ENCODE measurements at regions not wholly inside any gene's neighbourhood (a gene's known extent, or its start where the extent isn't known, plus 50 kb on each side); places are given as distances from the start of the nearest gene placed in this dataset.

DNA sequence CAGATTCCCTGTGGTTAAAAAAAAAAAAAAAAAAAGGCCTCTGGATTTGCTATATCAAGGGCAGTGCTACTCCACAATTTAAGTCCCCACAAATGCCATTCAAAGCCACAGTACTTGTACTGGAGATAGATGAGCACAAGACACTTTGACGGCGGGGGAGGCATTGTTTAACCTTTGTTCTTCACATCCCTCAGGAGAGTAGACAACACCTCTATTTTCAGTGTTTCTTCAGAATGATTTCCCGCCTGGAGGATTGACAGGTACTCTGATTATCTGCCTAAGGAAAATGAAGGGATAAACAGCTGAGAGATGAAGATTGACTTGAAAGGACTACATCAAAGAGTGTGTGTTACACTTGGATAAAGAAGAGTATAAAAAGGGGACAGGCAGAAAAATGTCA lies 58.7 kb downstream of the OTOL1 start:
- TF ChIP-seq ZNF155 (tag by site-specific recombination; IDR thresholded peaks at IDR 0.05) (no peak), ZFP69B (tag by site-specific recombination; IDR thresholded peaks at IDR 0.05) (no peak)
- ChIA-PET CTCF (no interaction called here), POLR2A (no interaction called here)
- no peak overlapping the region for H3K4me3 ChIP-seq (ENCODE audit: low read depth, low read length)
- H3K4me1 ChIP-seq (ENCODE audit: control insufficient read depth, insufficient read depth, low read length), result no peaks in the 10 kb centered on the region
- H3K9me3 ChIP-seq (ENCODE audit: control insufficient read depth, insufficient read depth, low read depth, low read length), result no peaks in the 10 kb centered on the region
- H3K36me3 ChIP-seq (ENCODE audit: control insufficient read depth in 2 of 2, insufficient read depth in 1 of 2, low read length in 2 of 2), result no peaks in the 10 kb centered on the region
- no peak overlapping the region for H3K27ac ChIP-seq (ENCODE audit: extremely low read depth, low read depth, low read length)

- POLR2A ChIA-PET, result no interaction called here
Observed at GRCh38 chr3:161556533-161556932, 59.9 kb downstream of the OTOL1 start.

More at GRCh38 chr3:161556533-161556932, 59.9 kb downstream of the OTOL1 start:
- CTCF ChIA-PET, result no interaction called here
- H3K9me3 ChIP-seq (ENCODE audit: control insufficient read depth, insufficient read depth, low read depth, low read length), result no peaks in the 10 kb centered on the region
- TF ChIP-seq ZNF19 (tag by site-specific recombination; IDR thresholded peaks at IDR 0.05; ENCODE audit: low read depth), result no peak
- no peak for TF ChIP-seq ZBTB48 (tag by site-specific recombination; IDR thresholded peaks at IDR 0.05)
- no peak for TF ChIP-seq AEBP2 (tag by site-specific recombination; IDR thresholded peaks at IDR 0.05; ENCODE audit: borderline replicate concordance)
- no peak for TF ChIP-seq SCRT1 (tag by site-specific recombination; IDR thresholded peaks at IDR 0.05; ENCODE audit: borderline replicate concordance)
- TF ChIP-seq SP2 (tag by site-specific recombination; IDR thresholded peaks at IDR 0.05), result no peak
- TF ChIP-seq, protein P1, sequence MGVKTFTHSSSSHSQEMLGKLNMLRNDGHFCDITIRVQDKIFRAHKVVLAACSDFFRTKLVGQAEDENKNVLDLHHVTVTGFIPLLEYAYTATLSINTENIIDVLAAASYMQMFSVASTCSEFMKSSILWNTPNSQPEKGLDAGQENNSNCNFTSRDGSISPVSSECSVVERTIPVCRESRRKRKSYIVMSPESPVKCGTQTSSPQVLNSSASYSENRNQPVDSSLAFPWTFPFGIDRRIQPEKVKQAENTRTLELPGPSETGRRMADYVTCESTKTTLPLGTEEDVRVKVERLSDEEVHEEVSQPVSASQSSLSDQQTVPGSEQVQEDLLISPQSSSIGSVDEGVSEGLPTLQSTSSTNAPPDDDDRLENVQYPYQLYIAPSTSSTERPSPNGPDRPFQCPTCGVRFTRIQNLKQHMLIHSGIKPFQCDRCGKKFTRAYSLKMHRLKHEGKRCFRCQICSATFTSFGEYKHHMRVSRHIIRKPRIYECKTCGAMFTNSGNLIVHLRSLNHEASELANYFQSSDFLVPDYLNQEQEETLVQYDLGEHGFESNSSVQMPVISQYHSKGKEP (tag by site-specific recombination; IDR thresholded peaks at IDR 0.05), result no peak
- TF ChIP-seq, protein P2, sequence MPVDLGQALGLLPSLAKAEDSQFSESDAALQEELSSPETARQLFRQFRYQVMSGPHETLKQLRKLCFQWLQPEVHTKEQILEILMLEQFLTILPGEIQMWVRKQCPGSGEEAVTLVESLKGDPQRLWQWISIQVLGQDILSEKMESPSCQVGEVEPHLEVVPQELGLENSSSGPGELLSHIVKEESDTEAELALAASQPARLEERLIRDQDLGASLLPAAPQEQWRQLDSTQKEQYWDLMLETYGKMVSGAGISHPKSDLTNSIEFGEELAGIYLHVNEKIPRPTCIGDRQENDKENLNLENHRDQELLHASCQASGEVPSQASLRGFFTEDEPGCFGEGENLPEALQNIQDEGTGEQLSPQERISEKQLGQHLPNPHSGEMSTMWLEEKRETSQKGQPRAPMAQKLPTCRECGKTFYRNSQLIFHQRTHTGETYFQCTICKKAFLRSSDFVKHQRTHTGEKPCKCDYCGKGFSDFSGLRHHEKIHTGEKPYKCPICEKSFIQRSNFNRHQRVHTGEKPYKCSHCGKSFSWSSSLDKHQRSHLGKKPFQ (tag by site-specific recombination; IDR thresholded peaks at IDR 0.05), result no peak
- TF ChIP-seq, protein P3, sequence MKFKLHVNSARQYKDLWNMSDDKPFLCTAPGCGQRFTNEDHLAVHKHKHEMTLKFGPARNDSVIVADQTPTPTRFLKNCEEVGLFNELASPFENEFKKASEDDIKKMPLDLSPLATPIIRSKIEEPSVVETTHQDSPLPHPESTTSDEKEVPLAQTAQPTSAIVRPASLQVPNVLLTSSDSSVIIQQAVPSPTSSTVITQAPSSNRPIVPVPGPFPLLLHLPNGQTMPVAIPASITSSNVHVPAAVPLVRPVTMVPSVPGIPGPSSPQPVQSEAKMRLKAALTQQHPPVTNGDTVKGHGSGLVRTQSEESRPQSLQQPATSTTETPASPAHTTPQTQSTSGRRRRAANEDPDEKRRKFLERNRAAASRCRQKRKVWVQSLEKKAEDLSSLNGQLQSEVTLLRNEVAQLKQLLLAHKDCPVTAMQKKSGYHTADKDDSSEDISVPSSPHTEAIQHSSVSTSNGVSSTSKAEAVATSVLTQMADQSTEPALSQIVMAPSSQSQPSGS (tag by site-specific recombination; IDR thresholded peaks at IDR 0.05; ENCODE audit: low read depth), result no peak
- TF ChIP-seq, protein P4, sequence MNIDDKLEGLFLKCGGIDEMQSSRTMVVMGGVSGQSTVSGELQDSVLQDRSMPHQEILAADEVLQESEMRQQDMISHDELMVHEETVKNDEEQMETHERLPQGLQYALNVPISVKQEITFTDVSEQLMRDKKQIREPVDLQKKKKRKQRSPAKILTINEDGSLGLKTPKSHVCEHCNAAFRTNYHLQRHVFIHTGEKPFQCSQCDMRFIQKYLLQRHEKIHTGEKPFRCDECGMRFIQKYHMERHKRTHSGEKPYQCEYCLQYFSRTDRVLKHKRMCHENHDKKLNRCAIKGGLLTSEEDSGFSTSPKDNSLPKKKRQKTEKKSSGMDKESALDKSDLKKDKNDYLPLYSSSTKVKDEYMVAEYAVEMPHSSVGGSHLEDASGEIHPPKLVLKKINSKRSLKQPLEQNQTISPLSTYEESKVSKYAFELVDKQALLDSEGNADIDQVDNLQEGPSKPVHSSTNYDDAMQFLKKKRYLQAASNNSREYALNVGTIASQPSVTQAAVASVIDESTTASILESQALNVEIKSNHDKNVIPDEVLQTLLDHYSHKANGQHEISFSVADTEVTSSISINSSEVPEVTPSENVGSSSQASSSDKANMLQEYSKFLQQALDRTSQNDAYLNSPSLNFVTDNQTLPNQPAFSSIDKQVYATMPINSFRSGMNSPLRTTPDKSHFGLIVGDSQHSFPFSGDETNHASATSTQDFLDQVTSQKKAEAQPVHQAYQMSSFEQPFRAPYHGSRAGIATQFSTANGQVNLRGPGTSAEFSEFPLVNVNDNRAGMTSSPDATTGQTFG (tag by site-specific recombination; IDR thresholded peaks at IDR 0.05; ENCODE audit: borderline replicate concordance), result no peak
- TF ChIP-seq KLF7 (tag by site-specific recombination; IDR thresholded peaks at IDR 0.05; ENCODE audit: borderline replicate concordance), result no peak
- no peak for TF ChIP-seq ZNF521 (tag by site-specific recombination; IDR thresholded peaks at IDR 0.05)
- TF ChIP-seq ZBTB7A (tag by site-specific recombination; IDR thresholded peaks at IDR 0.05; ENCODE audit: low read depth), result no peak
- TF ChIP-seq GLIS1 (tag by site-specific recombination; IDR thresholded peaks at IDR 0.05), result no peak
- TF ChIP-seq GLIS2 (tag by site-specific recombination; IDR thresholded peaks at IDR 0.05), result no peak
- H3K27ac ChIP-seq (ENCODE audit: extremely low read depth, low read depth, low read length), result no peak overlapping the region
- no peak overlapping the region for H3K4me3 ChIP-seq (ENCODE audit: low read depth, low read length)
- no peaks in the 10 kb centered on the region for H3K36me3 ChIP-seq (ENCODE audit: control insufficient read depth in 2 of 2, insufficient read depth in 1 of 2, low read length in 2 of 2)
- no peaks in the 10 kb centered on the region for H3K4me1 ChIP-seq (ENCODE audit: control insufficient read depth, insufficient read depth, low read length)
